Thymus (tissue), 11 donors: ENCODE measurements at regions not wholly inside any gene's neighbourhood (a gene's known extent, or its start where the extent isn't known, plus 50 kb on each side); places are given as distances from the start of the nearest gene placed in this dataset.
"Not testable (repeated sequence)": the region's sequence is repeated elsewhere in the genome, so short reads cannot be mapped to it uniquely, and the experiment has no call there.

Experiments
- DNase-seq, 9 donors: peaks; one replicate each; pipeline ENCODE4 v3.0.0-alpha.2; 2013; ENCODE audit warnings: low spot score in 9 of 9, low read depth in 6 of 9, missing footprints in 1 of 9
- H3K27ac ChIP-seq, 2 donors: one replicate each; pipeline ENCODE4 v1.5.1; 2013; ENCODE audit warnings: control low read depth in 1 of 2, low read depth in 1 of 2, low read length in 1 of 2, mild to moderate bottlenecking in 1 of 2, moderate library complexity in 1 of 2
- H3K27me3 ChIP-seq, 2 donors: one replicate each; pipeline ENCODE4 v1.5.1; 2013; ENCODE audit warnings: low read length in 1 of 2; ENCODE audit not compliant: control insufficient read depth in 2 of 2, insufficient read depth in 1 of 2
- H3K36me3 ChIP-seq, 2 donors: one replicate each; pipeline ENCODE4 v1.5.1; 2013; ENCODE audit warnings: low read length in 1 of 2, mild to moderate bottlenecking in 1 of 2, moderate library complexity in 1 of 2; ENCODE audit not compliant: control insufficient read depth in 2 of 2, insufficient read depth in 2 of 2
- H3K4me1 ChIP-seq, 2 donors: one replicate each; pipeline ENCODE4 v1.5.1; 2013; ENCODE audit warnings: low read length in 2 of 2; ENCODE audit not compliant: control insufficient read depth in 2 of 2, insufficient read depth in 2 of 2
- H3K4me3 ChIP-seq, 2 donors: one replicate each; pipeline ENCODE4 v1.5.1; 2013; ENCODE audit warnings: low read length in 2 of 2, control low read depth in 1 of 2, mild to moderate bottlenecking in 1 of 2
- H3K9me3 ChIP-seq, 2 donors: one replicate each; pipeline ENCODE4 v1.5.1; 2013; ENCODE audit warnings: low read length in 1 of 2, mild to moderate bottlenecking in 1 of 2; ENCODE audit not compliant: control insufficient read depth in 2 of 2, insufficient read depth in 1 of 2
- WGBS: extraction: QIAGEN DNeasy Blood & Tissue Kit; methylation state at CpG from one replicate; pipeline ENCODE4 v1.1.7; 2013; 5-methylcytosine and 5-hydroxymethylcytosine counted together
- donor health status: healthy.

- H3K4me1 ChIP-seq, H3K9me3 ChIP-seq, H3K27ac ChIP-seq, DNase-seq, H3K4me3 ChIP-seq, H3K36me3 ChIP-seq, H3K27me3 ChIP-seq: not testable (repeated sequence)
- 72% methylated on average over 5 of the region's 5 CpGs for WGBS
Observed at GRCh38 chr9:85871683-85872082, 69.3 kb upstream of the NAA35 start.

DNA sequence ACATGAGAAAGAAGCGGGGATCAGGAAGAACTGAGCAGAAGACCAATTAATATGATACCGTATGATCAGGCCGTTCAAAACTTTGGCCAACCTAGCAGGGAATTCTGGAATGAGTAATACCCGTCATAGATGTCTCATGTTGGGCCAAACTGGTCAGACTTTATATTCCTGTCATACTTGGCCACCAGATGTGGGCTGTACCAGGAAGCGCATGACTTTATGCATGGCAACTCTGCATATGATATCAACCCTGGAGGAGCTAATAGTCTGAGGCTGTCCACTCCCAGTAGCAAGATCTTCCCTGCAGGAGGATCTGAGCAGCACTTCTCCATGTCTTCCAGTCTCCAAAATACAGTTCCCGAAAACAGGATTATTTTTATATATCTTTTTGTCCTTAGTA is 68.5 kb upstream of the NAA35 start:
- Histone ChIP-seq H3K36me3 (no peaks in the 10 kb centered on the region), H3K4me1 (no peaks in the 10 kb centered on the region), H3K27ac (no peak overlapping the region), H3K27me3 (no peaks in the 10 kb centered on the region), H3K4me3 (no peak overlapping the region), H3K9me3 (no peaks in the 10 kb centered on the region)
- 98% methylated on average over 6 of the region's 6 CpGs for WGBS
- DNase-seq = no peak

DNA sequence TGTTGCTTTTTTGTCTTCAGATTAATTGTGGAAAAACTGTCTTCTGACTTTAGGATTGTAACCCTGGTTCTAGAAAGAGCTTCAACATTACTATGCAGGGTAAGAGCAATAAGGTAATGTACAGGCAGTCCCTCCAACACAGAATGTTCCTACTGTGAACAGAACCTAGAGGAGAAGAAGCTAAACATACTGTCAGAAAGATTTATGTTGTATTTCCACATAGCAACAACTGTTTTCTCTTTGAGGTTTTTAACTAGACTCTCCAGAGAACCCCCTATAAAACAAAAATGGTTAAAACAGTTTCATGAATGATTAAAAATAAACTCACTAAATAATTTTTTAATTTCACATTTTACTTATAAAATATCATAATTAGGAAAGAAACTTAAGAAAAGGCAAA is 64.3 kb upstream of the NAA35 start:
- H3K27me3 ChIP-seq = no peaks in the 10 kb centered on the region
- H3K4me3 ChIP-seq = no peak overlapping the region
- no peak overlapping the region for H3K27ac ChIP-seq
- no peaks in the 10 kb centered on the region for H3K4me1 ChIP-seq
- H3K9me3 ChIP-seq = no peaks in the 10 kb centered on the region
- no peaks in the 10 kb centered on the region for H3K36me3 ChIP-seq
- DNase-seq = no peak

GRCh38 chr9:85878872-85879597 is 61.9 kb upstream of the NAA35 start:
- H3K27ac ChIP-seq, DNase-seq, H3K27me3 ChIP-seq, H3K4me3 ChIP-seq, H3K36me3 ChIP-seq, H3K4me1 ChIP-seq, H3K9me3 ChIP-seq: not testable (repeated sequence)
- 96% methylated on average over 5 of the region's 5 CpGs for WGBS

DNA sequence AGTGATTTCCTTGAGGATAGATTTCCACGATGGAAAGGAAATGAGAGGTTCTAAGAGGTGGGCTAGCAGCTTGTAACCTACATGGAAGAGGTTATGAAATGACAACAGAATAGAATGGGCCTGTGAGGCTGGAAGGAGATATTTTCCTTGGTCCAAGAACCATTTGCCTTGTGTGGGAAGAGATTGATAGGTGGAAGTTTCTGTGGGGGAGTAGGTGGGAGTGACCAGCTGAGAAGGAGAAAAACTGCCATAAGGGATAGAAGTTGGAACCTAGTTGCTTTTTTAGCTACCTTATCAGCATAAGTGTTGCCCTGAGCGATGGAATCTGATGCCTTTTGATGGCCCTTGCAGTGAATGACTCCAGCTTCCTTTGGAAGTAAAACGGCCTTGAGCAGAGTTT is 60.4 kb upstream of the NAA35 start:
- DNase-seq, H3K27me3 ChIP-seq, H3K4me3 ChIP-seq, H3K4me1 ChIP-seq, H3K27ac ChIP-seq, H3K36me3 ChIP-seq, H3K9me3 ChIP-seq: not testable (repeated sequence)
- 97% methylated on average over 3 of the region's 3 CpGs for WGBS

DNA sequence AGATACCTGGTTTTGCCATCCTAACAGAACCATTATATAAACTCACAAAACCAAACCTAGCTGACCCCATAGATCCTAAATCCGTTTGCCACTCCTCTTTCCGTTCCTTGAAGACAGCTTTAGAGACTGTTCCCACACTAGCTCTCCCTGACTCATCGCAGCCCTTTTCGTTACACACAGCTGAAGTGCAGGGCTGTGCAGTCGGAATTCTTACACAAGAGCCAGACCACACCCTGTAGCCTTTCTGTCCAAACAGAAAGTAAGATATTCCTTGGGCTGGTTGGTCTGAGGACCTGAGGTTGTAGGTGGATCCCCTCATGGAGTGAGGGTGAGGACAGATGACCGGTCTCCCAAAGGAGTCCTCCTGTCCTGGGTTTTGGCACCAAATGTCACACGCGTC is 56.7 kb upstream of the NAA35 start:
- no peak overlapping the region for H3K4me3 ChIP-seq
- H3K36me3 ChIP-seq = no peaks in the 10 kb centered on the region
- no peaks in the 10 kb centered on the region for H3K27me3 ChIP-seq
- WGBS = 97% methylated on average over 8 of the region's 8 CpGs
- no peak for DNase-seq
- no peak overlapping the region for H3K27ac ChIP-seq
- H3K4me1 ChIP-seq = no peaks in the 10 kb centered on the region
- no peaks in the 10 kb centered on the region for H3K9me3 ChIP-seq

- no peaks in the 10 kb centered on the region for H3K4me1 ChIP-seq
- H3K36me3 ChIP-seq = no peaks in the 10 kb centered on the region
- H3K27ac ChIP-seq = no peak overlapping the region
- DNase-seq = no peak
- H3K27me3 ChIP-seq = no peaks in the 10 kb centered on the region
- H3K4me3 ChIP-seq = no peak overlapping the region
- 89% methylated on average over 1 of the region's 1 CpG for WGBS
- no peaks in the 10 kb centered on the region for H3K9me3 ChIP-seq
Observed at GRCh38 chr9:85890962-85891361, 50.0 kb upstream of the NAA35 start.
